HUES6 (cell line): ENCODE measurements at regions not wholly inside any gene's neighbourhood (a gene's known extent, or its start where the extent isn't known, plus 50 kb on each side); places are given as distances from the start of the nearest gene placed in this dataset.

ENCODE experiments used
- H3K27ac ChIP-seq: 2 replicates; pipeline ENCODE4 v1.7.0; 2013; ENCODE audit warnings: low read depth, mild to moderate bottlenecking, low read length, inconsistent platforms
- H3K27me3 ChIP-seq: 2 replicates; pipeline ENCODE4 v1.6.1; 2013; ENCODE audit warnings: low read length; ENCODE audit not compliant: control insufficient read depth, insufficient read depth
- H3K36me3 ChIP-seq: 2 replicates; pipeline ENCODE4 v1.6.1; 2013; ENCODE audit warnings: low read length; ENCODE audit not compliant: control insufficient read depth, insufficient read depth
- H3K4me1 ChIP-seq: 2 replicates; pipeline ENCODE4 v1.6.1; 2013; ENCODE audit warnings: low read length; ENCODE audit not compliant: control insufficient read depth, insufficient read depth
- H3K4me3 ChIP-seq: 2 replicates; pipeline ENCODE4 v1.5.1; 2013; ENCODE audit warnings: low read depth, low read length
- H3K9ac ChIP-seq: one replicate; pipeline ENCODE4 v1.6.1; 2013; ENCODE audit warnings: mild to moderate bottlenecking, low read length
- H3K9me3 ChIP-seq: 2 replicates; pipeline ENCODE4 v1.6.1; 2013; ENCODE audit warnings: low read depth, low read length; ENCODE audit not compliant: control insufficient read depth, insufficient read depth

- H3K4me3 ChIP-seq = no peak overlapping the region
- H3K36me3 ChIP-seq = no peaks in the 10 kb centered on the region
- no peak overlapping the region for H3K27ac ChIP-seq
- H3K4me1 ChIP-seq = peaks cover 8% of the 10 kb centered on the region; the same call in 1 of the 2 replicates
- peaks cover 7% of the 10 kb centered on the region; the same call in 1 of the 2 replicates for H3K27me3 ChIP-seq
- no peaks in the 10 kb centered on the region for H3K9me3 ChIP-seq
- no peak overlapping the region for H3K9ac ChIP-seq
Measured at GRCh38 chr3:10555263-10555662, 49.9 kb upstream of the ATP2B2 start.

DNA sequence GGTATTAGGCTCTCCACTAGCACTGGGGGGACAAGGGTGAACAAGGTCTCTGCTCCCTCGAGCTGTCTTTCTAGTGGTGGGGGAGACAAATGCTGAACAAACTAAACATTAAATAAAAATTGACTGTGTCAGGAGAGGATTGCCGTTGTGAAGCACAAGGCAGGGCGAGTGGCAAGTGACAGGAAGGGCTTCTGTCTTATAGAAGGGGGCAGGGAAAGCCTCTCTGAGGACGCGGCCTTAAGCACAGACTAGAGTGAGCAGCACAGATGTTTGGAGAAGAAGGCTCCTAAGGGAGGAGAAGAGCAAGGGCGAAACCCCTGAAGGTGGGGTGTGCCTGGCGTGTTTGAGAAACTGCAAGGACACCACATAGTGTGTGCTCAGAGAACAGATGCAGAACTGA is 50.9 kb upstream of the ATP2B2 start:
- Histone ChIP-seq H3K4me3 (no peak overlapping the region), H3K9me3 (no peaks in the 10 kb centered on the region), H3K27ac (no peak overlapping the region), H3K4me1 (peaks cover 8% of the 10 kb centered on the region; the same call in 1 of the 2 replicates), H3K36me3 (no peaks in the 10 kb centered on the region), H3K27me3 (peaks cover 15% of the 10 kb centered on the region; the same call in 1 of the 2 replicates), H3K9ac (no peak overlapping the region)

DNA sequence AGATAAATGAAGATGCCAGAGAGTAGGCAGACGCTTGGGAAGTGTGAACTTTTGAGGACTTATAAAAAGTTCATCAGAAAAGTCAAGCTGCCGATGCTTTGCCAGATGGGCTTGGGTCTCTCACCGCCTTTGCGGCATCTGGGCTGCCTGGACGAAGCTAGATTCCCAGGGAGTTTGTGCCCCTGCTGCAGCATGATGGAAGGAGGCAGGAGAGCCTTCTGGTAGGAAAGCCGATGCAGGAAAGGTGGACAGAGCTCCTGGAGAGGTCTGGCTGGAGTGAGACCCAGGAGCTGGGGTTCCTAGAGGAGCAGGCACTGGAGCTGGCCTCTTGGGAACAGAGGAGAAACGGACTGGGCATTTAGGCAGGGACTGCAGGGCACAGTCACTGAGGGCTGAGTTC is 51.9 kb upstream of the ATP2B2 start:
- Histone ChIP-seq H3K27ac (no peak overlapping the region), H3K4me3 (no peak overlapping the region), H3K9me3 (no peaks in the 10 kb centered on the region), H3K4me1 (peaks cover 6% of the 10 kb centered on the region; the same call in 1 of the 2 replicates), H3K27me3 (peaks cover 24% of the 10 kb centered on the region; the same call in 1 of the 2 replicates), H3K9ac (no peak overlapping the region), H3K36me3 (no peaks in the 10 kb centered on the region)

GRCh38 chr3:10557781-10558373 is 52.5 kb upstream of the ATP2B2 start:
- Histone ChIP-seq H3K4me1 (peaks cover 5% of the 10 kb centered on the region; the same call in 1 of the 2 replicates), H3K9me3 (no peaks in the 10 kb centered on the region), H3K4me3 (no peak overlapping the region), H3K27ac (no peak overlapping the region), H3K36me3 (no peaks in the 10 kb centered on the region), H3K9ac (no peak overlapping the region), H3K27me3 (peaks cover 29% of the 10 kb centered on the region; the same call in 1 of the 2 replicates)

- no peak overlapping the region for H3K27ac ChIP-seq
- H3K9me3 ChIP-seq = no peaks in the 10 kb centered on the region
- H3K36me3 ChIP-seq = no peaks in the 10 kb centered on the region
- H3K9ac ChIP-seq = no peak overlapping the region
- no peaks in the 10 kb centered on the region for H3K4me1 ChIP-seq
- peaks cover 29% of the 10 kb centered on the region; the same call in 1 of the 2 replicates for H3K27me3 ChIP-seq
- no peak overlapping the region for H3K4me3 ChIP-seq
Measured at GRCh38 chr3:10558736-10559135, 53.4 kb upstream of the ATP2B2 start.

DNA sequence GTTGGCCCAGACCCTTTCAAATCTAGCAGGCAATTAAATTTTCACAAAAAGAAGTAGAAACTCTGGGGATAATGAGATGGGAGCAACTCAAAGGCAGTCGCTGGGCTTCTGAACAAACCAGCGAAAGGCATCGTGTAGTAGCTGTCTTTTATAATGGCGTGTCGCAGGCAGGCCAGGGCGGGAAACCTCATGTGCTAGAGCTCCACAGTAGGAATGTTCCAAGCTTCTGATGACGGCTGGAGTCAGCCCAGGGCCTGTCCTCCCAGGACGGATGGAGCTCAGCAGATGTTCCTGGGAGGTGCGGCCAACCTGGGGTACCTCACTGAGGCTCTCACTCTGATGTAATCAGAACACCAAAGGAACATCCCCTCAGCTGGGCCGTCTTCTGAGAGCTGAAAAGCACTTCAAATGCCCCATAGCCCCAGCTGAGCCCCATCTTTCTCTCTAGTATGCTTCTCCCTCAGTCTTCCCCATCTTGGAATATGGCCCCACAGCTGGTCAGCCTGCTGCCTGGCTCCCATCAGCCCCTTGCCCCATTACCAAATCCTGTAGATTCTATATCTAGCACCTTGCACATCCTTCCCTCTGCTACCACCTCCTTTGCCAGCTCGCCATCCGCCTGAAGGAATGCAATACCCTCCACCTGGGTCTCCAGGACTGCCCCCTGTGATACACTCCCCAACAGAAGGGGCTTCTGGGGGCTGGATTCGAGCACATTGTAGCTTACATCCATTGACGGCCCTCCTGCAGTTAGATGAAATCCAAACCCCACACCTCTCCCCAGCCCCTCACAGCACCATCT is 54.9 kb upstream of the ATP2B2 start:
- H3K27ac ChIP-seq = no peak overlapping the region
- no peaks in the 10 kb centered on the region for H3K9me3 ChIP-seq
- no peak overlapping the region for H3K9ac ChIP-seq
- no peaks in the 10 kb centered on the region for H3K36me3 ChIP-seq
- H3K4me3 ChIP-seq = no peak overlapping the region
- peaks cover 39% of the 10 kb centered on the region; the same call in 1 of the 2 replicates for H3K27me3 ChIP-seq
- no peaks in the 10 kb centered on the region for H3K4me1 ChIP-seq

- no peak overlapping the region for H3K9ac ChIP-seq
- H3K27ac ChIP-seq = no peak overlapping the region
- peaks cover 43% of the 10 kb centered on the region; the same call in 1 of the 2 replicates for H3K27me3 ChIP-seq
- H3K4me1 ChIP-seq = no peaks in the 10 kb centered on the region
- H3K9me3 ChIP-seq = no peaks in the 10 kb centered on the region
- H3K36me3 ChIP-seq = no peaks in the 10 kb centered on the region
- H3K4me3 ChIP-seq = no peak overlapping the region
Measured at GRCh38 chr3:10561162-10561945, 56.0 kb upstream of the ATP2B2 start.

GRCh38 chr3:10561946-10562560 is 56.7 kb upstream of the ATP2B2 start:
- Histone ChIP-seq H3K4me3 (no peak overlapping the region), H3K4me1 (no peaks in the 10 kb centered on the region), H3K36me3 (no peaks in the 10 kb centered on the region), H3K27me3 (peaks cover 43% of the 10 kb centered on the region; the same call in 1 of the 2 replicates), H3K9ac (no peak overlapping the region), H3K27ac (no peak overlapping the region), H3K9me3 (no peaks in the 10 kb centered on the region)

DNA sequence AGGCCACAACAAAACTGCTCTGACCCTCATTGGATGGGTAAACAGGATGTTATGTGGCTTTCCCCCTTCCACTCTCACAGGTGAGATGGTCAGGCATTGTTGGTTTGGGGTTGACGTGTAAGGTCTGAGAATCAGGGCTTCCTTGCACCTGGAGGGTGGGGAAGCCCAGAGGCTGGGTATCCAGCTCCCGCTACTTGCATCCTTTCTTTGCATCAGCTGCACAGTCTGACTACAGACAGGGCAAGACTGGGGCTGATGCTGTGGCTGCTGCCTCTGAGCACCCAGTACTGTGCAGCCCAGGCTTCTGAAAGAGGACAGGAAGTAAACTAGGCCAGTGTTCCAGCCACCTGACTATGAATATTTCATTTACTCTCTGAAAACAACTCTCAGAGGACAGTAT is 58.0 kb upstream of the ATP2B2 start:
- no peaks in the 10 kb centered on the region for H3K36me3 ChIP-seq
- H3K9me3 ChIP-seq = no peaks in the 10 kb centered on the region
- peaks cover 43% of the 10 kb centered on the region; the same call in 1 of the 2 replicates for H3K27me3 ChIP-seq
- no peak overlapping the region for H3K4me3 ChIP-seq
- no peak overlapping the region for H3K27ac ChIP-seq
- H3K9ac ChIP-seq = no peak overlapping the region
- H3K4me1 ChIP-seq = no peaks in the 10 kb centered on the region

GRCh38 chr3:10565814-10566213 is 60.4 kb upstream of the ATP2B2 start:
- Histone ChIP-seq H3K9me3 (no peaks in the 10 kb centered on the region), H3K27me3 (peaks cover 32% of the 10 kb centered on the region; the same call in 1 of the 2 replicates), H3K27ac (no peak overlapping the region), H3K4me1 (no peaks in the 10 kb centered on the region), H3K36me3 (no peaks in the 10 kb centered on the region), H3K9ac (no peak overlapping the region), H3K4me3 (no peak overlapping the region)
